ENCODE measurements at regions not wholly inside any gene's neighbourhood (a gene's known extent, or its start where the extent isn't known, plus 50 kb on each side); places are given as distances from the start of the nearest gene placed in this dataset.

DNA sequence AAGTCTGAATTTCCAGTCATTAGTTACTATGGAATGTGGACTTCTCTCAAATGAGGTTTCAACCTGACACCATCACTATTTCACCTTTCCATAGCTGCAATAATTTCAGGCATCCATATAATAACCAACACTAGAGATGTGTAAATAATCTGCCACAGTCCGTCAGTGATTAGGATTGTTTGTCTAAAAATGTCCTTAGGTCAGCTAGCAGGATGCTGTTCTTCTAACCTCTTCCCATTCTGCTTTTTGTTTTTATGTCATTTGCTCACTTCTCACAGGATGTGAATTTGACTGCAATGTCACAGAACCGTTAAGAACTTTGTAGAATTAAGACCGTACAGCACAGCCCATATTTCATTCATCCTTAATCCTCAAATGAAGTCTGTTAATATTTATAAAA lies 166.4 kb upstream of the RASA1 start:
- TF ChIP-seq, protein P1, sequence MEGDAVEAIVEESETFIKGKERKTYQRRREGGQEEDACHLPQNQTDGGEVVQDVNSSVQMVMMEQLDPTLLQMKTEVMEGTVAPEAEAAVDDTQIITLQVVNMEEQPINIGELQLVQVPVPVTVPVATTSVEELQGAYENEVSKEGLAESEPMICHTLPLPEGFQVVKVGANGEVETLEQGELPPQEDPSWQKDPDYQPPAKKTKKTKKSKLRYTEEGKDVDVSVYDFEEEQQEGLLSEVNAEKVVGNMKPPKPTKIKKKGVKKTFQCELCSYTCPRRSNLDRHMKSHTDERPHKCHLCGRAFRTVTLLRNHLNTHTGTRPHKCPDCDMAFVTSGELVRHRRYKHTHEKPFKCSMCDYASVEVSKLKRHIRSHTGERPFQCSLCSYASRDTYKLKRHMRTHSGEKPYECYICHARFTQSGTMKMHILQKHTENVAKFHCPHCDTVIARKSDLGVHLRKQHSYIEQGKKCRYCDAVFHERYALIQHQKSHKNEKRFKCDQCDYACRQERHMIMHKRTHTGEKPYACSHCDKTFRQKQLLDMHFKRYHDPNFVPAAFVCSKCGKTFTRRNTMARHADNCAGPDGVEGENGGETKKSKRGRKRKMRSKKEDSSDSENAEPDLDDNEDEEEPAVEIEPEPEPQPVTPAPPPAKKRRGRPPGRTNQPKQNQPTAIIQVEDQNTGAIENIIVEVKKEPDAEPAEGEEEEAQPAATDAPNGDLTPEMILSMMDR (IDR thresholded peaks at IDR 0.05) = no peak
- TF ChIP-seq POLR2A (IDR thresholded peaks at IDR 0.05) = no peak
- TF ChIP-seq EP300 (IDR thresholded peaks at IDR 0.05) = no peak
